ENCODE measurements at regions not wholly inside any gene's neighbourhood (a gene's known extent, or its start where the extent isn't known, plus 50 kb on each side); places are given as distances from the start of the nearest gene placed in this dataset.

GRCh38 chrX:110466790-110467189 lies 108.1 kb downstream of the RTL9 start:
- ATAC-seq = no peak
- no peaks in the 10 kb centered on the region for H3K9me3 ChIP-seq
- no peaks in the 10 kb centered on the region for H3K36me3 ChIP-seq
- no peaks in the 10 kb centered on the region for H3K27me3 ChIP-seq
- H3K4me3 ChIP-seq = no peak overlapping the region
- intact Hi-C loops (cut with DNase I) = no loop called here
- TF ChIP-seq CTCF (IDR thresholded peaks at IDR 0.05) = no peak
- H3K27ac ChIP-seq = no peak overlapping the region
- H3K4me1 ChIP-seq = no peaks in the 10 kb centered on the region
- DNase-seq = no peak

GRCh38 chrX:110472265-110472664 lies 113.6 kb downstream of the RTL9 start:
- H3K27ac ChIP-seq = no peak overlapping the region
- H3K9me3 ChIP-seq = no peaks in the 10 kb centered on the region
- intact Hi-C loops (cut with DNase I) = no loop called here
- no peak overlapping the region for H3K4me3 ChIP-seq
- TF ChIP-seq CTCF (IDR thresholded peaks at IDR 0.05) = no peak
- no peaks in the 10 kb centered on the region for H3K27me3 ChIP-seq
- no peak for ATAC-seq
- H3K4me1 ChIP-seq = no peaks in the 10 kb centered on the region
- H3K36me3 ChIP-seq = no peaks in the 10 kb centered on the region
- DNase-seq = no peak

DNA sequence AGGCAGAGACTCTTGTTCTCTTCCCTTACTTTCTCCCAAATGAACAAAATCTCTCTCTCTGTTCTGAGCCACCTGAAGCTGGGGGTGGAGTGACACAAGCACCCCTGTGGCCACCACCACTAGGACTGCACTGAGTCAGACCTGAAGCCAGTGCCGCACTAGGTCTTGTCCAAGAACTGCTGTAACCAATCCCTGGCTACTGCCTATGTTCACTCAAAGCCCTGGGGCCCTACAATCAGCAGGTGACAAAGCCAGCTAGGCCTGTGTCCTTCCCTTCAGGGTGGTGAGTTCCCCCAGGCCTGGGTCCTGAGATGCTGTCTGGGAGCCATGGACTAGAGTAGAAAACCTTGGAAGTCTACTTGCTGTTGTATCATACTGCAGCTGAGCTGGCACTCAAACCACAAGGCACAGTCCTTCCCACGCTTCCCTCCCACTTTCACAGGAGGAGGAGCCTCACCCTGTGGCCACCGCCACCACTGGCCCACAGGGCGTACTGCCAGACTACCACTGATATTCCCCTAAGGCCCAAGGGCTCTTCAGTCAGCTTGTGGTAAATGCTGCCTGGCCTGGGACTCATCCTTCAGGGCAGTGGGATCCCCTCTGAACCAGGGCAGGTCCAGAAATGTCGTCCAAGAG lies 119.1 kb downstream of the RTL9 start:
- no peaks in the 10 kb centered on the region for H3K27me3 ChIP-seq
- no peak for ATAC-seq
- no peaks in the 10 kb centered on the region for H3K4me1 ChIP-seq
- no peak for DNase-seq
- H3K4me3 ChIP-seq = no peak overlapping the region
- no peak for TF ChIP-seq CTCF (IDR thresholded peaks at IDR 0.05)
- no peak overlapping the region for H3K27ac ChIP-seq
- intact Hi-C loops (cut with DNase I) = no loop called here
- H3K36me3 ChIP-seq = no peaks in the 10 kb centered on the region
- no peaks in the 10 kb centered on the region for H3K9me3 ChIP-seq

GRCh38 chrX:110491846-110492620 lies 133.4 kb downstream of the RTL9 start:
- Histone ChIP-seq H3K36me3 (no peaks in the 10 kb centered on the region), H3K27ac (no peak overlapping the region), H3K27me3 (no peaks in the 10 kb centered on the region), H3K4me1 (no peaks in the 10 kb centered on the region), H3K4me3 (no peak overlapping the region), H3K9me3 (no peaks in the 10 kb centered on the region)
- no peak for TF ChIP-seq CTCF (IDR thresholded peaks at IDR 0.05)
- no peak for DNase-seq
- no peak for ATAC-seq
- intact Hi-C loops (cut with DNase I) = no loop called here

GRCh38 chrX:110504947-110505346 lies 146.3 kb downstream of the RTL9 start:
- ATAC-seq = no peak

More at GRCh38 chrX:110504947-110505346, 146.3 kb downstream of the RTL9 start:
- intact Hi-C loops (cut with DNase I) = no loop called here
- TF ChIP-seq CTCF (IDR thresholded peaks at IDR 0.05) = no peak
- H3K4me3 ChIP-seq = no peak overlapping the region
- no peak overlapping the region for H3K27ac ChIP-seq
- no peaks in the 10 kb centered on the region for H3K36me3 ChIP-seq
- H3K27me3 ChIP-seq = no peaks in the 10 kb centered on the region
- no peaks in the 10 kb centered on the region for H3K9me3 ChIP-seq
- no peak for DNase-seq
- H3K4me1 ChIP-seq = no peaks in the 10 kb centered on the region
